ENCODE measurements at regions not wholly inside any gene's neighbourhood (a gene's known extent, or its start where the extent isn't known, plus 50 kb on each side); places are given as distances from the start of the nearest gene placed in this dataset.

DNA sequence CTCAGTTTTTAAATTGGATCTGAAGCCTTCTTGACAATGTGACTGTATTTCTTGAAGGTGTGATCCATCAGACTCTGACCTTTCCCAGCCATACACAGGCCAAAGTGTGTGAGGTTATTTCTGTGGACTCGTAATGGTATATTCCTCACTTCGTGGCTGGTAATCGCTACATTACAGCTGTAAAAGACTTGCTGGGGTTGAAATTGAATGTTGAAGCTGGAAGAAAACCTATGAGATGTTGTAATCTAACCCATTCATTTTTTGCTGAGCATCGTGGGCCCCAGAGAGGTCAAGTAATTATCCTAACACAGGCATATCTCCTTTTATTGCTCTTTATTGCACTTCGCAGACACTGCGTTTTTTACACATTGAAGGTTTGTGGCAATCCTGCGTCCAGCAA lies 405.6 kb upstream of the ZP4 start:
- no peak for DNase-seq (ENCODE audit: low read depth)

DNA sequence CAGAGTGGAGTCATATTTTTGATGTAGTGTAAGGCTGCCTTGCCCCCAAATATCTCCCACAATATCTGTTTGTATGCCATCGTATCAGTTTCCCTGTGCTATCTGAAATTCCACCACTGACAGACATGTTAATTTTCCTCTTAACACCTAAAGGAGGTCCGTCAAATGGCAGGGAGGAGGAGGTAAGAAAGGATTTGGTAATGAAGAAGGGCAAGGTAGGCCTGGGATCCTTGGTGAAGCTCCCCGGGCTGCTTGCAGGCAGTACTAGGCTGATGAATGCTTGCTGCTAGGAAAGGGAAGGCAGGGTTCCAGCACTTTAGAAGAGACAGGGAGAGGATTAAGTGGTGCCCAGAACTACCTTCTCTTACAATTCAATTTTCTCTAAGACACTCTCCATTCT lies 402.4 kb upstream of the ZP4 start:
- no peak for DNase-seq (ENCODE audit: low read depth)

DNA sequence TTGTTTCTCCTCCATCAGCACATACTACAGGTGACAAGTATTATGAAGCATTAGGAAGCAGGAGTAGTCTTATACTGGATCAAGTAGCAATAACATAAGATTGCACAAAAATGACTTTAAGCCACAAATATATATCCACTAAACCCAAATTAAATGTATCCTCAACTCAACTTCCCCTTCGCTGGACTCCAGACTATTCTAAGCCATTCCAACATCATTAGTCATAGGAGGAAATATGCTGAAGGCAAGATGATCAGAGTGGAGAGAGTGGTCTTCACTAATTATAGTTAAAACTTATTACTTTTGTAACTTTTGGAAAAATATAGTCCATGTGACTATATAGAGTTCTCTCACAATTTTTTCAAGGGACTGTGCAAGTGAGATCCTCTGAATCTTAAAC lies 390.7 kb upstream of the ZP4 start:
- peak; percentile 15 for DNase-seq (ENCODE audit: low read depth)

DNA sequence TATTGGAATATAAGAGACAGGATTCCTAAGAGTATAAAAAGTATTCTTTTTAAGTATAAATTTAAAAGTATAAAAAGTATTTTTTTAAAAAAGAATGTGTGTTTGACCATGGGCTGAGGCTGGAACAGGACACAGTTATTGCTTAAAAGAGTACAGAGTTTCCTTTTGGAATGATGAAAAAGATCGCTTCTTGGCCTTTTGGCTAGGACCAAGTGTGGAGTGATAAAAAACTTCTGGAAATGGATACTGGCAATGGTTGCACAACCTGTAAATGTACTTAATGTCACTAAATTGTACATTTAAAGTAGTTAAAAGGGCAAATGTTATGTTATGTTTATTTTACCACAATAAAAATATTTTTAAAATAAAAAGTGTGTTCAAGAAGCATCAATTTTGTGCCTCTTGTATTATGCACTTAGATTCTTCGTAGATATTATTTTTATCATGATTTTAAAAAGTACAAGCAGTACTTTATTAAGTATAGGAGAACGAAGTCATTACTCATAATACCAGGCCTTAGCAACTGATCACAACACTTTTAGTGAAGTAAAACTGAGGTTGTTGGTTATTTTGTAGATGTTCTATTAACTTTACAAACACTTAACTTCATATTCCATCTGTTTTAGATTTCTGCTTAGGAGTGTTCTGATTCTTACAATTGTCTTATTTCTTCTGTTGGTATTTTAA lies 389.1 kb upstream of the ZP4 start:
- DNase-seq (ENCODE audit: low read depth), result no peak

DNA sequence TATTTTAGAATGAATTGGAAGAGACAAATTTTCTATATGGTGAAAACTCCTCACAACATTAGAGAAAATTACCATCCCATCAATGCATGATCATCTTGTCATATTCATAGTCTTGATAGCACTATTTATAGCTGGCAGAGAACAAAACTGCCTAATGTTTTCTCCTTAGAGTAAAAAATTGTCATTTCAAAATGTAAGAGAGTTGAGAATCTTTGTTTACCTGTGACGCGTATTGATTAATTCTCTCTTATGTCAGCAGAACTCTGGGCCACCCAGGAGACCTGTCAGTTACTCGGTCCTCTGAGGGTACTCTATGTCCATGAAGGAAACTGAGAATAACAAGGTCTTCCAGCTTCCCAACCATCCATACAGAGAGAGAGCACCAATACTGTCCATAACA lies 381.4 kb upstream of the ZP4 start:
- DNase-seq (ENCODE audit: low read depth), result no peak

DNA sequence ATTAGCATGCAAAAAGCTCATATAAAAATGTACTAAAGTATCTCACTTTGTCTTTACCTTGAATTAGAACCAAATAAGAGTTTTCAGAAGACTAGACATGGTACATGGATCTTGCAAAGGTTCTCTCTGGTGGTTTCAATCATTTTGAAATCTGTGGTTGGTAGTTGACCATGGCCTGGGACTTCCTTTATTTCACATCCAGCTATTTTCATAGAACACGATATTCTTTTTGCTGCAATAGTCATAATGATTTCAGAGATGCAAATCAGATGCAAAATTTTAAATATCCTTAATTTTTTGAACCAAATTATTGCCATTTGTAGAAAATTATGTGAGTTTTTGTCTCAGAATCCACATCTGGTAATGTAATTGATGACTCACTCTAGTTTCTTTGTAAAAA lies 375.1 kb upstream of the ZP4 start:
- no peak for DNase-seq (ENCODE audit: low read depth)

DNA sequence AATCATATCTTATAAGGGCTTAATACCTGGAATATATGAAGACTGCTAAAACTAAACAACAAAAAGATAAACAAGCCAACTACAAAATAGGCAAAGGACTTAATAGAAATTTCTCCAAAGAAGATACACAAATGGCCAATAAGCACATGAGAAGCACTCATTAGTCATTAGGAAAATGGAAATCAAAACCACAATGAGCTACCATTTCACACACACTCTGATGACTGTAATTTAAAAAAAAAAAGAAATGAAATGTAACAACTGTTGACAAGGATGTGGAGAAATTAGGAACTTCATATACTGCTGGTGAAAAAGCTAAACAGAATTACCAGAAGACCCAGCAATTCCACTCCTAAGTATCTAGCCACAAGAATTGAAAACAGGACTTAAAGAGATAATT lies 374.2 kb upstream of the ZP4 start:
- peak; percentile 18 for DNase-seq (ENCODE audit: low read depth)

DNA sequence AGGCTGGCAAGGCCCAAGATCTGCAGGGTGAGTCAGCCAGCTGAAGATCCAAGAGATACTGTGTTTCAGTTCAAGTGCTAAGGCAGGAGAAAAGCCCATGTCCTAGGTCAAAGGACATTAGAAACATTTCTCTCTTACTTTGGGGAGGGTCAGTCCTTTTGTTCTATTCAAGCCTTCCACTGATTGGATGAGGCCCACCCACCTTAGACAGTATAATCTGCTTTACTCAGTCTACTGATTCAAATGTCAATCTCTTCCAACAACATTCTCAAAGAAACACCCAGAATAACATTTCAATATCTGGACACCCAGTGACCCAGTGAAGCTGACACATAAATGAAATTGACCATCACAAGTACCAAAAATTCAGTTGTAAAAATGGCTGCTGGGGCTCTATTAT lies 367.8 kb upstream of the ZP4 start:
- DNase-seq (ENCODE audit: low read depth), result no peak

DNA sequence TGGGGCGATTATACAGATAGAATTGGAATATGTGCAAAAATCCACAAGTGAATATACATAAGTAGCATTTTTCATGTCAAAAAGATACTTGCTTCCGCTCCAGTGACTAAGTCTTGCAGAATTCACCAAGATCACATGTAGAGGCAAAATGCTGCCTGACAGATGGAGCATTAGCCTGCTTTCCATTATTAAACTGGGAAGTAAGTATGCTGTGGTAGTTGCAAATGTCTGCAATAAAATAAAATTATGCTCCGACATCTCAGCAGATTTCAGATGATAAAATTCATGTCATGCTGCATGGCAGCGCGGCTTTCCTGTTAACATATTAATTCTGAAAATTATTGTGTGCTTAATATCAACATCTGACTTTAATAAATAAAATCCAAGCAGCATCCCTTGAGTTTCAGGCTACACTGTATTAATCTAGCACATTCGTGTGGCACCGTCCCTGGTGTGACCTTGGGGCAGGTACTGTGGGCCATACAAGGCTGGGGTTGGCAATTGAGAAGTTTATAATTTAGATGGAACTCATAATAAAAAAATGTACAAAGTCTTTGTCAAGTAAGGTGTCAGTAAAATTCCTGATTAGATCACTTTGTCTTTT lies 366.4 kb upstream of the ZP4 start:
- no peak for DNase-seq (ENCODE audit: low read depth)

DNA sequence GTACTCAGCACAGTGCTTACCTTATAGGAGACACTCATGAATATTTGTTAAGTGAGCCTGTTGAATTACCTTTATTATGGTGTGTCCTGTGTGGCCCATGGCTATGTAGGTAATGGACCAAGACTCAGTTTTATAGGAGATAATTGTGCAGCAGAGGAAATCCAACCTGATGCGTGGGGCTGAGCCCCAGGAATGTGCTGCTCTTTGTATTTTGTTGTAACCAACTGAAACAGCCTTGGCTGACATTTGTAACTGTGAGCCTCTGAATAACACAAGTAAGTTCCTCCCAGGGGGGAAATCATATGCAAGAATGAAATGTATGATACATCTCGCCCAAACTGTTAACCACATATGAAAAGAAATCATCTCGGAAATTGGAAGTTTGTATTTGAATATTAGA lies 364.2 kb upstream of the ZP4 start:
- no peak for DNase-seq (ENCODE audit: low read depth)

DNA sequence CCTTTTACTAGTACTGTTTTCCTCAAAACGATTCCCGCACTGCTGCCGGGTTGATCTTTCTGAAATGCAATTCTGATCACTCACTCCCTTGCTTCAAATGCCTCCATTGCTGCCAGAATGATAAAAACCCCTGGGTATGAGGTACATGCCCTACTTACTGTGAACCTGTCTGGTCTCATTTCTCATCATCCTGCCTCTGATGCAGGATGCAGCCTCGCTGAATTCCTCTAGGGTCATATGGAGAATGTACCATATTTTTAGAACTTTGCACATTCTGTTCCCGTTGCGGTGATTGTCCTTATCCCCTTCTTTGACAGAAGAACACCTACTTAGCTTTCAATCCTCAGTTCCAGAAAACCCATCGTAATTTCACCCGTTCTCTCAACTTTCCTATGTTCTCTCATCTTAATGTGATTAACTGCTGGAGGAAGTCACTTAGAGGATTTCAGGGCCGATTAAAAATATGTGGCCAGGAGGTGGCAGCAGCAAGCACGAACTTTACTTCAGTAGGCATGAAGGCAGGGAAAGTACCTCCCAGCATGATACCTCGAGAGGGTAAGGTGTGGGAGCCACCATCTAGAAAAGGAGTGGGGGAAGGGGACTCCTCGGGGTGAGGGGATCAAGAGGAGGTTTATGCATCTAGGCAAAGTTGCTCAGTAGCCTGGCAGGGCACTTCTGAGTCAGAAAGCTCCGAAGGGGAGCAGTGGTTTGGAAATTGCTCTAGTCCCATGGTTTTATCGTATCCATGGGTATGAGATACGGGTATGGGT lies 361.5 kb upstream of the ZP4 start:
- DNase-seq (ENCODE audit: low read depth), result peak; percentile 47

DNA sequence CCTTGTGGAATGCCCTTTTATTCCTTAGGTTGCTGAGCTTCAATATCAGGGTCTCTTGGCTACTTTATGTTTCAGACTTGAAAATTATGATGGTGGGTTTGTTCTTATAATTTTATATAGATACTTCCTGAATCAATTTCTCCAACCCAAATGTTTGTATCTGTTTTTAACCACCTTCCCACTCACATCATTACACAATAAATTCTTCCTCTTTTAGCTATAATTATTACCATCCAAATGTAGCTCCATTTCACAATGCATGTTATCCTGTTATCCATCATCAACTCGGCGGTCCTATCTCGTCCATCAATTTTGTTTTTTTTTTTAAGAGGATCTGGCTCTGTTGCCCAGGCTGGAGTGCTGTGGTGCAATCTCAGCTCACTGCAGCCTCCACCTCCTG lies 357.6 kb upstream of the ZP4 start:
- DNase-seq (ENCODE audit: low read depth), result no peak

DNA sequence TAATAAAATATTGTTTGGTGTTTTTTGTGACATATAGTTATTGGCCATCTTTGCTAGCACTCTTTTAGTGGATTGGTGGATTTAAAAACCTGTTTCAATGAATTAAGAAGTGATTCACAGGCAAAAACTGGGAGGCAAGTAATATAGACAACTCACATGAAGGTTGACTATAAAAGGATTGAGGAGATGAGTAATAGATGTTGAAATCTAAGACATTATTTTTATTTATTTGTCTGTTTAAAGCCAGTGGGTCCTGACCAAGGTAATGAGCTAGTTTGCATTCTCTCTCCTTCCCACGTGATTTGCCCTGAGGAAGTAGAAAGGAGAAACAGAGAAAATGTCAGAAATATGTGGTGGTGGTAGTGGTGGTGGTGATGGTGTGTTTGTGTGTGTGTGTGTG lies 351.5 kb upstream of the ZP4 start:
- no peak for DNase-seq (ENCODE audit: low read depth)

DNA sequence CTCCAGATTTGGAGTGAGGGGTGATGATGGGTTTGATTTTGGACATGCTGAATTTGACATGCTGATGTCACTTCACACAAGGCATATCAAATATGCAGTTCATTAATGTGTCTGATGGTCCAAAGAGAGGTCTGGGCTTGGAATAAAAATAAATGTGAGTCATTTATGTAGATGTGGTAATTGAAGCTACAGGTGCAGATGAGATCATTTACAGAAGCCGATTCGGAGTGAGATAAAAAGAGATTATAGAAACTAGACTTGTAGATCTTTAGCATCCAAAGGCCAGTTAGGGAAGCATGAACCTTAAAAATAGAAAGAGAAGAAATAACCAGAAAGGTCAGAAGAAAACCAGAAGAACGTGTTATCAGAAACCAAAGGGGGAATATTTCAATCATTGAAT lies 350.9 kb upstream of the ZP4 start:
- no peak for DNase-seq (ENCODE audit: low read depth)

DNA sequence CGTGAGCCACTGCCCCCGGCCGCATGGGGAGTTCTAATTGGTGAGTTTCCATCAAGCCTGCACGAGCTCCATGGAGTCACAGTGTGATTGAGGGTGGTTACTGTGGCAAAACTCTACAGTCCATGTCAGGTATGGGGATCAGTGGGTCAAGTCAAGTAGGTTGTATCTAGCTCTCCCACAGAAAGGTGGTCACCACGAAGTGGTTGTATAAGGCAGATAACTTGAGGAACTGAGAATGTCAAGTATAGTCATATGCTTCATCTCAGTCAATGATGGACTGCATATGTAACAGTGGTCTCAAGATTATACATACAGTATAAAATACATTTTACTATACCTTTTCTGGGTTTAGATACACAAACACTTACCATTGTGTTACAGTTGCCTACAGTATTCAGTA lies 348.6 kb upstream of the ZP4 start:
- DNase-seq (ENCODE audit: low read depth), result no peak

DNA sequence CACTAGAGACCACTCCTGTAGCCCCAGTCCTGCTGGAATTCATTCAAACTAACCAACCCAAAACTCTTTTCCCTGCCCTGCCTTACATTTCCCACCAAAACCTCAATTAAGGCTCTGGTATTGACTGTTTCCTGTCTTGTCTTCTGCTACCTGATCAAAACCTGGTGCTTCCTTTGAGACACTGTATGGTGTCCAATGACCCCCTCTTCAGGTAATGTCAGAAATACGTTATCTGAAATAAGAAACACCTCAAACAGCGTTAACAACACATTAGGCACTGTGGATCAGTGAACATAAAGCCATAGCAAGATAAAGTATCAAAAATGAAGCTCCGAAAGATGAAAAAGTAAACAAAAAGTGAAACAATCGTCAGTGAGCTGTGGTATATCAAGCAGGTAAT lies 343.2 kb upstream of the ZP4 start:
- no peak for DNase-seq (ENCODE audit: low read depth)

DNA sequence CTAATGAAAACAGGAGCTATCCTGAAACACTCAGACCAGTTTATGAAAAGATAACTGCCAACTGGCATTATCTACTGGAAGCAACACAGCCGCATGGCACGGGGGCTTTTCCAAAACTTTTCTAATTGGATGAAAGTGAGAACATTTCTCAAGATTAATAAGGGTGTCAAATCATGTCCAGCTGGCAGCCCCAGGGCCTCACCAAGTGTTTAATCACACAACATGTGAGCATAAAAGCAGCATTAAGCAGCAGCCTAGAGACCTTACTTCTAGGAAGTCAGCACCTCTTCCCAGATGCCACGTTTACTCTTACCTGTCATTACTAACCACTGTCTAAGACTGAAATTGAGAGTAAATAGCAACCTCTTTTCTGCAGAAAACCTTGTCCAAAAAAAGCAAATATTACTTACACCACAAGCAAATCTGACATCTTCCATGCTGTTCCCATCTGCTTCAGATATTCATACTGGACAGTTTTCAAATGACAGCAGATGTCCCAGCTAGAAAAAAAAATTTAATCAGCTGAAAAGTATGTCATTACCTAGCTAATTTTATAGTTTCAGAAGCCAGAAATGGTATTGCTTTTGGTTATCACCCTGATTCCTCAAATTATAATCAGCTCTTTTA lies 341.5 kb upstream of the ZP4 start:
- no peak for DNase-seq (ENCODE audit: low read depth)

DNA sequence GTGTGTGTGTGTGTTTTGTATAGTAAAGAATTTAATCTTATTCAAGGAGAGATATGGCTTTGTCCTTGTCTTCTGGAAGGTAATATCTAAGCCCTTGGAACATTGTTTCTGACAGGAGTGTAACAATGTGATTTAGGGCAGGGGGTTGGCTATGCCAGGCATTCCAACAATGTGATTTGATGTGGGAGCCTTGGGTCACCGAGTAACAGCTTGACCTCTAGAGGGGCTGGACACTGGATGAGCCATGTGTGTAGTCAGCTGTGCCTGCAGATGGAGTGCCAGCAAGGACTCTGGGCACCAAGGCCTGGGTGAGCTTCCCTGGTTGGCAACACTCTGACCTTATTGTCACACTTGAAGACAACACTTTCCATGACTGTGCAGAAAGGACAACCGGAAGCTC lies 336.1 kb upstream of the ZP4 start:
- no peak for DNase-seq (ENCODE audit: low read depth)

DNA sequence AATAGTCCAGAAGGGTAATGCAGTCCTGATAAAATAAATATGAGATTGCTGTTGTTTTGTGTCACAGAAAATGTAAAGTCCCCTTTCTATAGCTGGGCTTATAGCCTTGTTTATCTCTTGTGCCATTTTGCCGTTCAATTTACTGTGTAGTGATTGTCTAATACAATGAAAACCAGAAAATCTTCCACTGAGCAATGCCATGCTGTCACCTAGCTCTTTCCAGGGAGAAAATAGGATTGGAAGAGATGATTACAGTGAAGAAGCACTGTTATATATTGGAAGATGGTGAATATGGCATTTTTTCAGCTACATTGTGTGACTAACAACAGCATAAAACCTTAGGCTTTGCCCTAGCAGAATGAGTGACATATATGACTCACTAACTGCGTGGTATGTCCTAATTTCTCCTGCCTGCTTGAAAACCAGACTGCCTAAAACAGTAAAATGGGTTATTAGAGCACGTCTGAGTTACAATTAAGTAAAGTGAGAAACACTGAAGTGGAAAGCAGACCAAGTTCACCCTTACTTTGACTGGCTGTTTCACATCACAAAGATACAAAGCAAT lies 332.4 kb upstream of the ZP4 start:
- peak; percentile 30 for DNase-seq (ENCODE audit: low read depth)

DNA sequence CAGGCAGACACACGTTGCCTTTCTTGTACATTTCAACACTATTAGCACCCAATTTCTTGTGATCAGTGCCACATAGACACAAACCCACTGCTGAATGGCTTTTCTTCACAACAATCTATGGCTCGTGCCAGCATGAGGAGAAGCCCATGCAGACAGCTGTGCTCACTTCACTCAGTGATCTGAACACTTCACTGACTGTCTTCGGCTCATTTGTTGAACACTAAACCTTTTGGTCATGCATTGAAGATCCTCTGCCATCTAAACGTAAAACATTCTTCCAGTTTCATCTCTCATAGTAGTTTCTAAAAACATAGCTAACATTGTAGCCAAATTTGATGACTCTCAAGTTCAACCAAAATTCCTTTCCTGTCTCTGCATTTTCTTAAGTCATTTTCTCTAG lies 331.0 kb upstream of the ZP4 start:
- no peak for DNase-seq (ENCODE audit: low read depth)

DNA sequence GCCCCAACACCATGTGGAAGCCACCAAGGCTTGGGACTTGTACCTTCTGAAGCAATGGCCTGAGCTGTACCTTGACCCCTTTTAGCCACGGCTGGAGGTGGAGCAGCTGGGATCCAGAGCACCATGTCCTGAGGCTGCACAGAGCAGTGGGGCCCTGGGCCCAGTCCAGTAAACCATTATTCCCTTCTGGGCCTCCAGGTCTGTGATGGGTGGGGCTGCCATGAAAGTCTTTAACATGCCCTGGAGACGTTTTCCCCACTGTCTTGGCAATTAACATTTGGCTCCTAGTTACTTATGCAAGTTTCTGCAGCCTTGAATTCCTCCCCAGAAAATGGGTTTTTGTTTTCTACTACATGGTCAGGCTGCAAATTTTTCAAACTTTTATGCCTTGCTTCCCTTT lies 323.7 kb upstream of the ZP4 start:
- DNase-seq (ENCODE audit: low read depth), result no peak

DNA sequence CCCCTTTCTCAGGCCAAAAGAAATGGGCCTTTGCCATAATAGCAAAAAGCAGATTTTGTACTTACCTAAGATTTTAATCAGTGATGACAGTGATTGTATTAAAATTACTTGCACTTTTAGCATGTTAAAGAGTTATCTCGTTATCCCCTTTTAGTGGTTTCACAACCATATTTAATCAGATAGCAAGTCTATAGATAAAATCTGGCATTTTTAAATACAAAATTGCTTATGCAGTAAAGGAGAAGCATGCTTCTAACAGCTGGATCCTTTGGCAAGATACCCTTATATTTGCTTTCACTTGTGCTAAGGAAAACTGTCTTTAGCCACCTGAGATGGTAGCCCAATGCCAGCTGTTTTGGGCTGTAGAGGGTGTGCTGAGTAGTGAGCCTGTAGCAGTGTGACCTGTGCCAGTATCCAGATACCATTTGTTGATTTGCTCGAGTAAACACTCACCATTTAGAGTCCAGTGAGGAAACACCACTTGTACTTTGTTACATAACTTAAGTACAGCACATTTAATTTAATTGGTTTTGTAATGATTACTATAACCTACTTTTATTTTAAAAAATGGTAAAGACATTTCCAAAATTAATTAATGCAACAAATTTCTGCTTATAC lies 314.4 kb upstream of the ZP4 start:
- no peak for DNase-seq (ENCODE audit: low read depth)

Measured in LHCN-M2 (cell line).